Superior temporal gyrus (tissue), 1 donor: ENCODE measurements at regions not wholly inside any gene's neighbourhood (a gene's known extent, or its start where the extent isn't known, plus 50 kb on each side); places are given as distances from the start of the nearest gene placed in this dataset.

Experiments
- DNase-seq: peaks from one replicate; pipeline ENCODE4 v3.0.0-alpha.2; 2016; ENCODE audit errors: extremely low spot score

DNA sequence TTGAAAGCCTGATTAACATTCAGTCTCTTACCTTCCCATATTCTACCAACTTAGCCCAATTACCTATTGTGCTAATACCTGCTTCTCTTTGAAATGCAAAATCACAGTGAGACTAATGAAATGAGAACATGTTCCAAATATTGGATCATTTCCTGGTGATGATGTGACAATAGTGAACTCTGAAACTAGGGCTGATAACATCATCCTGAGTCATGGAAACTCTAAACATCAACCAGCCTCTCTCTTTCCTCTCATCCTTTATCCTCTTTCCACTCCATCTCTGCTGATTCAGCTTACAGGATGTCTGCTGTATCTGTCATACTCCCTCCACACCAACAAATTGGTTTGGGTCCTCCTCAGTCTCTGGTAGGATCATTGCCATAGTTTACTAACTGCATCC lies 98.8 kb upstream of the NCKAP5 start:
- DNase-seq, result no peak

- no peak for DNase-seq
These were observed 99.7 kb upstream of the NCKAP5 start for GRCh38 chr2:133667968-133668367.

DNA sequence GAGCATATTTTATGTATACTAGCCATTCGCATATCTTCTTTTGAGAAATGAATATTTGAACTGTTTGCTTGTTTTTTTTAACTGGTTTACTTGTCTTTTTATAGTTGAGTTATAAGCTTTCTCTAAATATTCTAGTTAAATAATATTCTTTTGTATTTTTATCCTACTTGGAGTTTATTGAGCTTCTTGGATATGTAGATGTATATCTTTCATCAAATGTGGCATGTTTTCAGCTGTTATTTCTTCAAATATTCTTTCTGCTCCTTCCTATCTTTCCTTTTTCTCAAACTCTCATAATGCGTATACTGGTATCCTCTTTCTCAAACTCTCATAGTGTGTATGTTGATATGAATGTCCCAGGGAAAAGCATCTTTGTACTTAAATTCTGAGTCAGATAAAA lies 100.3 kb upstream of the NCKAP5 start:
- DNase-seq, result no peak

- DNase-seq, result peak; percentile 48
These were observed 105.1 kb upstream of the NCKAP5 start for GRCh38 chr2:133673305-133673905.

DNA sequence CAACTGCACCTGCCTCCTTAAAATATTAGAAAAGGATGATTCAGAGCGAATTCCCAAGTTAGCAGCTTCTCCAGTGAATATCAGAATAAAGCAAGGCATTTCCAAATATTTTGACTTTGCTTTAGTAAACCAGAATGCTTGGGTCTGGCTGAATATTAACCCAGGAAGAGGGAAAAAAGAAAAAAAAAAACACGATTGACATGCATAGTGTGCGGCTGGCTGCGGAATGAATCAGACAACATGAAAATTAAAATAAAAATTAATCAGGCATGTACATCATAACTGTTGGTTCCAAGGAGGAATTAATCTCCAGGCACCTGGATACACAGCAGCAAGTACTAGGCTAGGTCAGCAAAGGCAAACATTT lies 105.8 kb upstream of the NCKAP5 start:
- no peak for DNase-seq

DNA sequence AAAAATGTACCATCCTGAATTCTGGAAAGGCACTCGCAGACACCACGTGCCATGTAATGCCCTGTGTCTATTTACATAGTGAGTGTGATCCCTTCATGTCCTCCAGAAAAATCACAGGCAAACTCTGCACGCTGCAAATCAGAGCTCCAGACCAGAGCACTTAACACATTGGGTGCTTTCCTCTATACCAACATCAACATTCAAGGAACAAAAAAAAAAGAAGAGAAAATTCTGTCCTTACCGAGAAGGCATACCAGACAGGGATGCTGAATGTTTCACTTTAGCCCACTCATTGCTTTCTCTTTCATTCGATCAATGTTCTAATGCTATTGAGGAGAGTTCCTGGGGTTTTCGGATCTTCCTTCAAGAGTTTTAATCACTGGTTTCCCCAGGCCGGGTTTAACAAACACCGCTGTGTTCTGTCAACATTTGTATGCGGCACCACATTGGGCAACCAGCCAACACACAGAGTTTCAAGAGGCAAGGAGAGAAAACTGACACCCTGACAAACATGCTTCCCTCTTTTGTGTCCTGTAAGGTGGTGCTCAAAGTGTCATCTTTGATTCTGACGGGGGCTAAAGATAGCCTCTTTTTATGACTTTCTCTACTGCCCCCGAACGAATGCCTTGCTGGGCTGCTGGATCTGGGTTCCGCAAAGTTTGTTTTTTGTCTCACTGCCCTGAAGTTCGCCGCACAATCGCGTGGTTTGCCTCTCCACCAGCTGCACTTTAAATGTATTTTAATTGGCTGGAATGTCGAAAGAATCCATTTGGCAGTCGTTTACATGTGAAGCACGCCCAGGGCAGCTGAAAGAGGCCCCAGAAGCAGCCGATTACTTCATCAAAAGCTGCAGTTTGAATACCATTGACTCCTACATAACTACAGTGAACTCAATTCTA lies 106.4 kb upstream of the NCKAP5 start:
- peak; percentile 92 for DNase-seq

DNA sequence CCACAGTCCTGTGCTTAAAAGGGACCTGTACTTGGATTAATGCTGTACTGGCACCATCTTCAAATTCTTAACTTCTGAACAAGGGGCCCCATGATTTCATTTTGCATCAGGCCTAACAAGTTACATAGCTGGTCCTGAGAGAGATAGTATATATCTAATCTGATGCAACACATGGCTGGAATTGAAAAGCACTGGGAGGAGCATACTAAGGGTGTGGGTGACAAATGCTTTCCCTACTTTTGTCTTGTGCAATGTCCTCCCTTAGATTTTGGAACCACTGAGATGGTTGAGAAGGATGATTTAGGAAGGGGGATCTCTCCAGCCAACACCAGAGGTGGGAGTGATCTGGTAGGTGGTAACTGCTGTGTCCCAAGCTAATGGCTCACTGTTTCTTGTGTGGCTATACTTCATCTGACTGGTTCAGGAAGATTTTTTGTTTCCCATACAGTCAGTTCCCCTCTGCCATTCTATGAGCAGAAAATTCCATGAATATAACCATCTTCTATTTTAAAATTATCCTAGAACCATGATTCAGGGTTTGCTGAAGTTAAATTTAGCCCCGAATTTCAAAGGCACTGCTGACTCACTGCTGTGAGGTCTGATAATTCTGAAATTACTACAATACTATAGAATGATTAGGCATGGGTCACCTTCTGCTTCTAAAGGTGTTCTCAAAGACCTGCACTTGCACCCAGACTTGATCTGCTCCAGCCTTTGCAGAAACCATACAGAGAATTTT lies 108.3 kb upstream of the NCKAP5 start:
- DNase-seq, result no peak

DNA sequence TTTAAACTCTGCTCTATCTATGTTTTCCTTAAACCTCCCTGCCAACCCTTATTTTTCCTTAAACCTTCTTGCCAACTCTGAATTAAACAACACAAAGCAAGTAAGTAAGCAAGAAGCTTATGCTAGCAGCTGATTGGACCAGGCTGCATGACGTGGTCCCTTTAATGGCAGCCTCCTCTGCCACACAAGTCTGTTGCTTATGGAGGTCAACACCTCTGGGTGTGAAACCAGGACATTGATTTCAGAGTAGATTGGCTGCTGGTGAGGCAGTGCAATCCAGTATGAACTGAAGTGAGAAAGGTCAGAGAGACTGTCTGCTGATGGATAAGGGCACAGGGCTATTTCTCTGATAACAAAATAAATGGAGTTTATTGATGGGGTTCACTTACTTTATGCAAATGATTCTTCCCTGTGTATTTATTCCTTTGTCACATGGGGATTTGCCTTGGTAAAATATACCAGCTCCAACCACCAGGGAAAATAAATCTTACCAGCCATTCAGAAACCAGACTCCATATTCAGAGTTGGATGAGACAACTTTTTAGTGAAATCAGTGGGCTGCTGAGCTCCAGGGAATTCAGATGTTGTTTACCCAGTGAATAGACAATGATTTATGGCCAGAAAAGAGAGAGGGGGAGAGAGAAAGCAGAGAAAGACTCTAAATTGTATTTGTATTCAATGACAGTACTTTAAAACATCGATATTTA lies 112.2 kb upstream of the NCKAP5 start:
- no peak for DNase-seq

DNA sequence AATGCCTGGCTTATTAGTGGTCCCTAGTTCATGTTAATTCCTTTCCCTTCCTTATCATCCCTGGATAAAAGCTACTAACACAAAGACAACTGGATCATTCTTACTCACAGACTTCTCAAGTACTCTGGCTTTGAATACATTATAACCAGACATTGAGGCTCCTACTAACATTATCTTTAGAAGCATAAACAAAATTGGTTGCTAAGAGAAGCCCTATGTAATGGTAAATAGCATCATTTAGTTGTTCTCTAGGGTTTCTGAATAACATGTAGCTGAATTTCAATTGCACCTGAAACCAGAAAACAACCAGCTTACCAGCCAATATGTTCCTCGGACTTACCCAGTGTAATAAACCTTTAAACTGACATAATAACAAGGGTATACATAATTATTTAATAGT lies 114.1 kb upstream of the NCKAP5 start:
- DNase-seq, result no peak

GRCh38 chr2:133682906-133683305 lies 114.6 kb upstream of the NCKAP5 start:
- DNase-seq, result no peak

DNA sequence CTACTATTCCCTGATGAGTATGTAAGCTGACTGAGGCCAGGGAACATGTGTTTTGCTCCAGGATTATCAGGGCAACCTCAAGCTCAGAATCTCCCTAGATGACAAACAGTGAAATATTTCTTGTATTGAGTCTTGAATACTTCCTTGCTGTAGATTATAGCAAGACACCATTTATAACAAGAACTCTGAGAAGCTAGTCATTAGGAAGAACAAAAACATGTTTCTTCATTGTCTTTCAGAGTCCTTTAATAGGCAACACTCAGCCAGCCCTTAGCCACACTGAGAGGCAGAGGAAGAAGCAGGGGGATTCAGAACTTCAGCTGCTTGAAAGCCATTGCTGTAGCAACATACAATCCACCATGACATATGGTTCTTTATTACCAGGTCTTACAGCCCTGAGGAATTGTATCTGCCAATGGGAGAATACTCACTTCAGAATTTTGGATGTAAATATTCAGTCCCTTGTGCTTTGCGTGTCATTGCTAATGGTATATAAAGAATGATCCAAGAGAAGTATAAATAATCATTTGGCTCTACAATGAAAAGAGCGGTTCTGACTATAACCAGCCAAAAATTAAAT lies 117.5 kb upstream of the NCKAP5 start:
- no peak for DNase-seq

DNA sequence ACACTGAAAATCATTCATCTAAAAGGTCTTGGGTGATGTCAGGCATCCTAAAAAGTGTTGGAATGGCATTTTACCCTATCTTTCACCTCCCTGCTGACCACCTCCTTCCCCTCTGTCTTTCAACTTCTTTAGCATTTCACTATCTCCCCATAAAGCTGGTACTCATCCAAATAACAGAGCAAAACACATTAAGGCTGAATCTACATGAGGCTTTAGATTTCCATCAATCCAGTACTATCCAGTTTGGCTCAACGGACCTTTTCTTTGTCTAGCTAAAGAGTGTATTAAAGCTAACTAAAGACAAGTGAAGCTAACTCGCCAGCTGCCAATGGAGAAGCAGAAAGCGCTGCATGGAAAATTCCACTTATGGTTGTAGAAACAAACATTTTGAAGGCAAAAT lies 122.5 kb upstream of the NCKAP5 start:
- DNase-seq, result no peak

DNA sequence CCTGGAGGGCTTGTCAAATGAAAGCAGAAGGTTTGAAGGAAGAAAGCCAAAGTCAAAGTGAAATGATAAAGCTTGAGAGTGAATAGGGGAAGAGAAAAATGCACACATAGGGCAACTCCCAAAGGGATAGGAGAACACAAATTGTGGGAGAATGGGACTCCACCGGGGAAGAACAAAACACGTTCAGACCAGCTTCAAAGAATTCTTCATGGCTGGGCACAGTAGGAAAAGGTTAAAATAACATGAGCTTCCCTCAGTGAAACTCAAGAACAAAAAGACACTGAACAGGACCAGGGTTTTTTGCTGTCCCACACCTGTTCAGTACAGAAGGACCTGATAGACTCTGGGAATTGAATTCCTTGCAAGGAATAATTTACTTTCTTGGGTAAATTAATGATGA lies 123.1 kb upstream of the NCKAP5 start:
- DNase-seq, result no peak

DNA sequence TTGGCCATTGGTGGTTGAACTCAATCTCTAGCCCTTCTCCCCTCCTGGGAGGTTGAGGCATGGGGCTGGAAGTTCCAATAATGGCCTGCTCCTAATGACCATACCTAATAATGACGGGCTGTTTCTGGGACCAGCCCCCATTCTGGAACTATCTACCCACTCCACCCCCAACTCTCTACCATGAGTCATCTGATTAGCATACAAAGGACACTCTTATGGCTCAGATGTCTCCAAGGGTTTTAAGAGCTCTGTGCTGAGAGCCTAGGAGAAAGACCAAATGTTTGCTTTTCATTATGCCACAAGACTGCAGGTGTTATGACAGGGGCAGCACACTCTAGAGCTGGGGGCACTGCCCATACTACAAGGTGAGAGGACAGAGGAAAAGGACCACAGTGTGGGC lies 137.0 kb upstream of the NCKAP5 start:
- no peak for DNase-seq

DNA sequence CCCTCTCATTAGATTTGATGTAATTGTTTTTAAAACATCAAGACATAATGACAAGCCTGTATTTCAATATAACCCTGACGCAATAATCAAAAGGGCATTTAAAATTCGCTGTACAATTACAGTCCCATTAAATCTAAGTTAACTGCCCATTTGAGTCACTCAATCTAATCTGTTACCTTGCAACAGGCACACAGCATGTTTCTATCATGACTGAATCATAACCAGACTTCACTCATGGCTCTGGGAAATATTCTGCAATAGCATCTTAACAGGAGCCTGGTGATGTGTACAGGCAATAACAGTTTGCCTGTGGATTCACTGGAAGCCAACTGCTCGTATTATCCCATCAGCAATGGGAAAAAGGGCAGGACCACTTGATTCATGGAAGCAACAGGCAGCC lies 142.3 kb upstream of the NCKAP5 start:
- DNase-seq, result no peak

GRCh38 chr2:133711201-133711600 lies 142.9 kb upstream of the NCKAP5 start:
- DNase-seq, result peak; percentile 16

GRCh38 chr2:133711806-133712205 lies 143.5 kb upstream of the NCKAP5 start:
- DNase-seq, result no peak

- no peak for DNase-seq
These were observed 144.1 kb upstream of the NCKAP5 start for GRCh38 chr2:133712369-133712768.

- no peak for DNase-seq
These were observed 144.9 kb upstream of the NCKAP5 start for GRCh38 chr2:133713049-133713580.

- no peak for DNase-seq
These were observed 147.9 kb upstream of the NCKAP5 start for GRCh38 chr2:133716166-133716565.

GRCh38 chr2:133717497-133717896 lies 149.2 kb upstream of the NCKAP5 start:
- DNase-seq, result no peak
